ENCODE measurements at regions not wholly inside any gene's neighbourhood (a gene's known extent, or its start where the extent isn't known, plus 50 kb on each side); places are given as distances from the start of the nearest gene placed in this dataset.

DNA sequence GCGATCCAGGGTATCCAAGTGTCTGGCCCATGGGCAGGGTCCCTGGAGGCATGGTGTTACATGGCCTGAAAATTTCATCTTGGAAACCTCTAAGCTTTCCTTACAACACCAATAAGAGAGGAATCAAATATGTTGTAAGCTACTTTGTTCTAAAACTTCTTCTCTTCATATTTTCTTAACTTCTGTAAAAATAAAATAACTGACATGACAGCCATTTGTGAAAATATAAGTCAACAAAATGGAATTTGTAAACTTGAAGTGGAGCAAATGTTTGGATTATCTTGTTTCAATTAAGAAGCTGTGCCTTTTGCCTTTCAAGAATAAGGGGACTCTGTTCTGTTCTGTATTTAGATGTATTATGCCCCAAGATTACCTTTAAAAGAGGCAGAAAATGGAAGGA is 319.7 kb downstream of the LPIN1 start:
- no peak for DNase-seq
- no peaks in the 10 kb centered on the region for H3K4me1 ChIP-seq
- H3K9me3 ChIP-seq = no peaks in the 10 kb centered on the region
- H3K36me3 ChIP-seq = no peaks in the 10 kb centered on the region
- no peak overlapping the region for H3K4me3 ChIP-seq (ENCODE audit: low read depth, low read length)
- no peak for TF ChIP-seq CTCF (IDR thresholded peaks at IDR 0.05; ENCODE audit: low read depth, low read length)
- H3K27me3 ChIP-seq = no peaks in the 10 kb centered on the region

DNA sequence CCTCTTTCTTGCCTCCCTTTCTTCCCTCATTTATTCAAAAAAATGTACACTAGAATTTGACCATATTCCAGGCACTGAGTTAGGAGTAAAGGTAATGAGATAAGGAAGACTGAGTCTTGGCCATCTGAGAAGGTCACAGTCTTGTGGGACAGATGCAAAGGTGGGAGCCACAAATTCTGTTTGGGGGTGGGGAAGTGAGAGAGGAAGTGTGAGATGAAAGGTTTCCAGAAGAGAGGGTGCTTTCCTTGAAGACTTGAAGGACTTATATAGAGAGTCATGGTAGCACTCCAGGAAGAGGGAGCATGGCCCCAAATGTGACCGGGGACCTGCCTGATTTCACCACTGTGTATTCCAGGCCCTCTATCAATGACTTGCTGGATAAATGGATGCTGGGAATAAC is 320.6 kb downstream of the LPIN1 start:
- no peaks in the 10 kb centered on the region for H3K27me3 ChIP-seq
- H3K36me3 ChIP-seq = no peaks in the 10 kb centered on the region
- no peak for DNase-seq
- no peaks in the 10 kb centered on the region for H3K9me3 ChIP-seq
- H3K4me3 ChIP-seq (ENCODE audit: low read depth, low read length) = no peak overlapping the region
- H3K4me1 ChIP-seq = no peaks in the 10 kb centered on the region
- no peak for TF ChIP-seq CTCF (IDR thresholded peaks at IDR 0.05; ENCODE audit: low read depth, low read length)

DNA sequence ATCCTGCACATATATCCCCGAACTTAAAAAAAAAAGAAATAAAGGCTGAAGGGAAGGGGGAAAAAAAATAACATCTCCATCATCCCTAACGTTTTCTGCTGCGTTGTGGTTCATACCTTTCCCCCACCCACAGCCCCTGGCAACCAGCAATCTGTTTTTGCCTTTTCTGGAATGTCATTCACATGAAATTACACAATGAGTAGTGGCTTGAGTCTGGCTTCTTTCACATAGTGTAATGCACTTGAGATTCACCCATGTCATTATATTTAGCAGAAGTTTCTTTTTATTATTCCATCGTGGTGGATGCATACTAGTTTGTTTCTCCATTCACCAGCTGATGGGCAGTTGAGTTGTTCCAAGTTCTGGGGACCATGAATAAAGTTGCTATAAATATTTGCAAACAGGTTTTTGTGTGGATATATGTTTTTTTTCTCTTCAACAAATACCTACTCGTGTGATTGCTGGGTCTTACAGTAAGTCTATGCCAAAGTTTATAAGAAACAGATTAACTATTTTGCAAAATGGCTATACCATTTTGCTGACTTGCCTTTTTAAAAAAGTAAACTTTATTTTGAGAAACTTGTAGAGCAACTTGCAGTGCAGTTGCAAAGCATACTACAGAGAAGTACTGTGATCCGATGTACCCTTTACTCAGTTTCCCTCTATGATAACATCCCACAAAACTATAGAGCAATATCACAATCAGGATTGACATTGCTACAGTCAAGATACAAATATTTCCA is 322.5 kb downstream of the LPIN1 start:
- Histone ChIP-seq H3K9me3 (no peaks in the 10 kb centered on the region; the same call in 1 of the 2 replicates), H3K36me3 (no peaks in the 10 kb centered on the region), H3K4me1 (0 out of 2 replicates have a peak, but pooled peaks cover under 1% of the 10 kb centered on the region), H3K27me3 (no peaks in the 10 kb centered on the region), H3K4me3 (ENCODE audit: low read depth, low read length) (no peak overlapping the region)
- TF ChIP-seq CTCF (IDR thresholded peaks at IDR 0.05; ENCODE audit: low read depth, low read length) = no peak
- DNase-seq = no peak

GRCh38 chr2:12070153-12070552 is 323.7 kb downstream of the LPIN1 start:
- Histone ChIP-seq H3K4me1 (0 out of 2 replicates have a peak, but pooled peaks cover 5% of the 10 kb centered on the region), H3K4me3 (ENCODE audit: low read depth, low read length) (no peak overlapping the region), H3K9me3 (no peaks in the 10 kb centered on the region; the same call in 1 of the 2 replicates), H3K36me3 (no peaks in the 10 kb centered on the region), H3K27me3 (no peaks in the 10 kb centered on the region)
- no peak for TF ChIP-seq CTCF (IDR thresholded peaks at IDR 0.05; ENCODE audit: low read depth, low read length)
- no peak for DNase-seq

- DNase-seq = no peak
- no peaks in the 10 kb centered on the region; the same call in 1 of the 2 replicates for H3K9me3 ChIP-seq
Measured at GRCh38 chr2:12070581-12070980, 324.1 kb downstream of the LPIN1 start.

More at GRCh38 chr2:12070581-12070980, 324.1 kb downstream of the LPIN1 start:
- Histone ChIP-seq H3K4me1 (0 out of 2 replicates have a peak, but pooled peaks cover 5% of the 10 kb centered on the region), H3K36me3 (no peaks in the 10 kb centered on the region), H3K27me3 (no peaks in the 10 kb centered on the region), H3K4me3 (ENCODE audit: low read depth, low read length) (no peak overlapping the region)
- TF ChIP-seq CTCF (IDR thresholded peaks at IDR 0.05; ENCODE audit: low read depth, low read length) = no peak

All from BE2C (cell line).